ENCODE measurements at regions not wholly inside any gene's neighbourhood (a gene's known extent, or its start where the extent isn't known, plus 50 kb on each side); places are given as distances from the start of the nearest gene placed in this dataset.

- TF ChIP-seq CTCF (IDR thresholded peaks at IDR 0.05) (no peak), POLR2A (IDR thresholded peaks at IDR 0.05) (no peak)
These were observed 450.7 kb upstream of the NXPH2 start for GRCh38 chr2:139230881-139231280.

All from vagina (tissue), 2 donors.